Fibroblast of skin of right quadriceps (primary cell): ENCODE measurements at regions not wholly inside any gene's neighbourhood (a gene's known extent, or its start where the extent isn't known, plus 50 kb on each side); places are given as distances from the start of the nearest gene placed in this dataset.

Experiments
- DNase-seq: peaks from one replicate; pipeline ENCODE4 v3.0.0-alpha.2; 2013

GRCh38 chr18:73961804-73962203 lies 185.8 kb downstream of the FBXO15 start:
- DNase-seq = peak; percentile 14

- DNase-seq = no peak
These were observed 188.3 kb downstream of the FBXO15 start for GRCh38 chr18:73959352-73959751.

DNA sequence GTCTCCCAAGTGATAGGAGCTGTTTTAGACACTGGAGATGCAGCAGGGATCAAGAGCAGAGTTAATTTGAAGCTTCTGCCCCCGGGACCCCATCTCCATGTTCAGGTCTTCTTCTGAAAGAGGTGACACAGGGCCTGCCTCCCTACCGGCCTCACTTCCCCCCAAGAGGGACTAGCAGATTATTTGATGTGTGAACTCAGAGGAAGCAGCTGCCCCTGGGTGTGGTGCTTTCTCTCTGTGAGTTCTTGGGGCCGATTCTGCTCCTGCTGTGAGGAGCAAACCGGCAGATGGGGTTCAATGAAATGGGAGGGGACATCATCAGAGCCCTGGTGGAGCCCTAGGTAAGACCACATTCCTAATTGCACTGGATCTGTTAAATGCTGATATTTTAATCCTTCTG lies 193.4 kb downstream of the FBXO15 start:
- no peak for DNase-seq

DNA sequence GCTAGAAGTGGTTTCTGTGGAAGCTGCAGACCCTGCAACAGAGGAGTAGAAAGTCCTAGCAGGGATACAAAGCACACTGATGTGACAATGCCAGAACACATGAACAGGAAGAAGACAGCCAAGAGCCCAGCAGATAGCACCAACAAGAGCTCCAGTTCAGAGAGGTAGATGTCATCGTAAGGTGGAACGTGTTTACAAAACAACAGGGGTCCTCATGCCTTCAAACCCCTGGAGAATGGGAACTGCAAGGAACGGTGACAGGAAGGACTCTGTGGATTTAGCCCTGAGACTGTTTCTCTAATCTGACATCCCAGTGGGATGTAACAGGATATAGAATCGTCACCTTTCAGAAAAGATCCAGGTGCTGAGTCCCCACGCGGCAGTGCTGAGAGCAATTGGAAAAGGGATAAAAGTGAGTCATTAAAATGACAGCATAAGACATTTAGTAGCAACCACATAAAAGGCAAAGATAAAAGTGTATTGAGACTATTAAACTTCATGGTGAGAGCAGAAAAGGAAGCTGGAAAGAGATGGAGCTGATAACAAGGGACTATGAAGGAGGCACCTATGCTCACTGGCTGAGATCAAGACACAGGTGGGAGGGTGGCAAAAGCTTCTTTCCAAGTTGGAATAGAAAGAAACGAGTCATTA lies 195.2 kb downstream of the FBXO15 start:
- DNase-seq = no peak

DNA sequence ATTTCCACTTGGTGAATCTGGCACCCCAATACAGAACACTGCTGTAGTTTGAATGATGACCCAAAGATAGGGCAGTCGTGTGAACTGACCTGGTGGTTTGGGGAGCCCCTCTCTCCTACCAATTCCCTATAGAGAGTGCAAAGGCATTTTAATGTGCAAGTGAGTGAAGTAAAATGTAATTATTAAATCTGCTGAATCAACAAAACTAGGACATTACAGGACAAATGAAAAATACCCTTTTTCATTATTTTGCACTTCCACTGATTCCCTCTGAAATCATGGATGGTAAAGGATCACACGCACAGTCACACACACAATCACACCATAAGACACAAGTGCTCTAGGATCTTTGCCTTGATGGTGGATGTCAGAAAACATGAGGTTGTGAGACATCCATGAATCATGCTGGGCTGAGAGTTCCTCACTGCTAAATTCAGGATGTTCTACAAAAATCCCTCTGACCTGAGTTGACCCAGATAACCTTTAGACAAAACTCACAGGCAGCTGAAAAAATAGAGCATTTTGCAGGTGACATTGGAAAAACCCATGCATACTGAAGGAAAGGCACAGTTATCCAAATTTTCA lies 197.4 kb downstream of the FBXO15 start:
- no peak for DNase-seq

GRCh38 chr18:73948497-73948896 lies 199.1 kb downstream of the FBXO15 start:
- DNase-seq = peak; percentile 21

DNA sequence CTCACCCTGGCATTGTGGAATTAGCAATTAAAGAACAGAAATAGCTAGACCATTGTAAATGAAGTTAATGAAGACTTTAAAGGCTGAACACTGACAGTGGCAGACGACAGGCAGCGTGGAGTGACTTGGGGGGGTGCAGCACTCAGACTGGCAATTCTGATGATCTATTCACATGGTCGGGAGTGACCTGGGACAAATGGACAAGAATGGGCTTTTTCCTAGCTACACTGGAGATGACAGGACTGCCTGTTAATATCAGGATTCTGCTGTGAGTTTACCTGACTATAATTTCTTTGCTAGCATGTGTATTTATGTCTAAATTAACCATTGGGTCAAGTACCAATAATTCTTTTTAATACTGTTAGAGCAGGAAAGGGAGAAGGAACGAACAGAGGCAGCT lies 199.6 kb downstream of the FBXO15 start:
- DNase-seq = no peak

DNA sequence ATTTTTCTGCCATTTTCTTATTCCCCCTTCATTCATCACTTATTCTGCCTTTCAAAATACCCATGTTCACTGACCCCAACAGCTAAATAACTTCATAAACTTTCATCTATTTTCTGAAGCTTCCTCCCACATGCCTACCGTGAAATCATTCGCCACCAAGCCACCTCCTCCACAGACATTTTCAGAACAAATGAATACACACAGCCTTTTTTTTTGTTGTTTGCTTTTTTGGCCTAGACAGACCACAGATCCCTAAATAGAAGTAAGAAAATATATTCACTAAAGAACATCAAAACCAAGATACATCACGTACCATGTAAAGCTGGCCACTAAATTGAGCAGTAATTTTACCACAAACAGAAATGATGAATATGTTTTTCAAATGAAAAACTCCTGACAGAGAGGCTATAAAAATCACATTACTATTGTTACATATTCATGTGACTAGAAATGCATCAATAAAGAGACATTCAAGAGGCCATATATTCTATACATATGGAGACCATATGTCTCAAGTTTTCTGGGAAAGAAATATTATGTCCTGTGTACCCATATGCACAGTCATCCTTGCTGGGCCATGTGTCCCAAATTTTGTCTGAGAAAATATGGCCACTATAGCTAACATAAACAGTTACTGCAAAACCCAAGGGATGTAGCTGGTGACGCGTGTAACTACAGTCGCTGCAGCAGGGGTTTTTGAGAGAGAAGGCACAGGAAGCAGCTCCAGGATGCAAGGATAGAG lies 200.3 kb downstream of the FBXO15 start:
- peak; percentile 74 for DNase-seq

GRCh38 chr18:73945130-73945792 lies 202.4 kb downstream of the FBXO15 start:
- DNase-seq = peak; percentile 19

- DNase-seq = no peak
These were observed 202.9 kb downstream of the FBXO15 start for GRCh38 chr18:73944715-73945114.

DNA sequence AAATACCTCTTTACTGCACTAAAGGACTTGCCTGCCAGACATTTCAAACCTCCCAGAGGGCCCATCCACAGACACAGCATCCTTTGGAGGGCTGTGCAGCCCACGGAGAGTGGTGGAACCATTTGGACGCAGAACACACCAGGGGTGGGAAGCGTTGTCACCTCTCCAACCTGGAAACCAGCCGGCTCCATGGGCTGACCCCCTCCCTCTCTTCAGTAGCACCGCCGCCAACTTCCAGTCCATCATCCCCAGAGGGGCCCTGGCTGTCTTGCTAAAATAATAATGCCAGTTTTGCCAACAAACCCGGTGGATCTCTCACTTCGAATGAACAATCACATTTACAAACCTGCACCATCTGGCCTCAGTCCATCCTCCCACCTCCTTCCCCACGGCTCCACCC lies 203.9 kb downstream of the FBXO15 start:
- no peak for DNase-seq

DNA sequence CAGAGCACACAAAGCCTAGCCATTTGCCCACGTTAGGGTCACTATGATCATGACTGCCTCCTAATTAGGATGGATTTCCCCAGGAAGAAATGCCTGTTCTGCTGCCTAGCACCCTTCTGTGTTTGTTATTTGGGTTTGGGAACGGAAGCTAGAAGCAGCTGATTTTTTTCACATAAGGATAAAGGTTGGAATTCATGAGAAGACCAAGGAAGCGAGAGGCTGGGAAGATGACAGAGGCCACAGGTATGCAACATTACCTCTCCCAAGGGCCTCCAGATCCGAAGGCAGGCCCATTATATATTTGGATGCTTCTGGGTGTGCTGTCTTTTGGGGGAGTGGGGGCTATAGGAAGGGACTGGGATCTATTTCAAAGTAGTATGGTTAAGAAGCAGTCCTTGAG lies 204.7 kb downstream of the FBXO15 start:
- no peak for DNase-seq

- no peak for DNase-seq
These were observed 205.5 kb downstream of the FBXO15 start for GRCh38 chr18:73942081-73942625.

GRCh38 chr18:73940721-73941120 lies 206.9 kb downstream of the FBXO15 start:
- no peak for DNase-seq

GRCh38 chr18:73939391-73939790 lies 208.2 kb downstream of the FBXO15 start:
- no peak for DNase-seq

DNA sequence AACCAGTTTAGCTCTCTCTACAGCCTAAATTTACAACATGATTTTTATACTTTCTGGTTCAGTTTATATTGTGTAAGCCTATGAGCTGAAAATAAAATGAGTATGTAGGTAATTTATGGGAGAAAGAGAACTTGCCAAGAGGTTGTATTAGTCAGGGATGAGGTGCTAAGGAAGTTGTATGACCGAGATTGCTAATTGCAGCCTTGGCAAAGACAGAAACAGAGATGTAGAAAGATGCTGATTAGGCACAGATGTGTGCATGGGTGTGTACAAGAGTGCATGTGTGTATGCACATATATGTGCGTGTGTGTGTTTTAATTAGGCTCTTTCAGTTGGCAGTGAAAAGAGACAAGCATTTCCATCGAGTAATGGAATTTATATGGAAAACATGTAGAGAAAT lies 213.9 kb downstream of the FBXO15 start:
- peak; percentile 58 for DNase-seq

- DNase-seq = no peak
These were observed 214.7 kb downstream of the FBXO15 start for GRCh38 chr18:73932976-73933375.

GRCh38 chr18:73927496-73927895 lies 220.1 kb downstream of the FBXO15 start:
- no peak for DNase-seq

GRCh38 chr18:73924836-73925235 lies 222.8 kb downstream of the FBXO15 start:
- DNase-seq = peak; percentile 28

DNA sequence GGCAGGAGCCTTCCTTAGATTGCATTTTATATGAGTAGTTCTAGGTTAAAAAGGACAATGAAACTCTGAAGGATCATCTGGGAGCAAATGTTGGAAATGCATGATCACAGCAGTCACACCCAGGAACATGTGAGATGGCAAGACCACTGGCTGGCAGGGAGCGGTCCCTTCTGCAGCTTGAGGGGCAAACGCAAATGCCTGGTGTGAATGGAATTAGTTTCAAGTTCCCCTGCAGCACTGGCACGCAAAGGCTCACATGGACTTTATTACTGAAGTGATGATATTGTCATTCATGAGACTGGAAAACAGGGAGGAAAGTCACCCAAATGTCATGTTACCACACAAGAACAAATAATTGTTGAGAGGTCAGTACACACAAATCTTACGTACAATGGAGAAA lies 223.3 kb downstream of the FBXO15 start:
- peak; percentile 9 for DNase-seq

DNA sequence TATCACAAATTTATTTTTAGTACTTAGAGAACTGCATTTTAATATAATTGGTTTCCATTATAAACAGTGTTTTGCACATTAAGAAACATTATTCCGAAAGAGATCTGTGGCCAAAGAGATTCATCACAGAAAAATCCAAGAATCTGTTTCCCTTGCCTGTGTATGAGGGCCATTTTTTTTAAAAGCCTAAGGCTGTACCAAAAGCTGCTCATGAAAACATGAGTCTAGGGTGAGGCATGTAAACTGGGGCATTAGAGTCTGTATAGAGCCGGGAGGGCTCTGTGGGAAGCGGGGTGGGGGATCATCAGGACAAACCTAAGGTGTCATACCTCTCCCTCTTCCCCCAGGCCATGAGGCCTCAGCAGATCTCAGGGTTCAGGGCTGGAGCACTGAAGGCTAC lies 223.8 kb downstream of the FBXO15 start:
- peak; percentile 57 for DNase-seq

DNA sequence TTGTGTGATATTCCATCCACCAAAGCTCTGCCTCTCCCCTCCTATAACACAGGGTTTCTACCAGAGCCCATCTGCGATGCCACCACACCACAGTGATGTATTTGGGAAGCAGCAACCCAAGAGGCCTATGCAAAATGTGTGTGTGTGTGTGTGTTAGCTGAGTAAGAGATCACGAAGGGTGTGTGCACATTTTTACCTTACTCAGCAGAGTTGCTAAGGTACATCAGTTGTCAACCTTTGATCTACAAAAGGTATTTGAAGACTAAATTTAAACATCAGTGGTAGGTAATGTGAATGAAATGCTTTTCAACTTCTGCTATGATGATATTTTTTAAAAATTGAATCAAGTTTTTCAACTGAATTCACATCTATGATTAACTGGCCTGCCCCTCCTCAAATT lies 227.6 kb downstream of the FBXO15 start:
- no peak for DNase-seq

DNA sequence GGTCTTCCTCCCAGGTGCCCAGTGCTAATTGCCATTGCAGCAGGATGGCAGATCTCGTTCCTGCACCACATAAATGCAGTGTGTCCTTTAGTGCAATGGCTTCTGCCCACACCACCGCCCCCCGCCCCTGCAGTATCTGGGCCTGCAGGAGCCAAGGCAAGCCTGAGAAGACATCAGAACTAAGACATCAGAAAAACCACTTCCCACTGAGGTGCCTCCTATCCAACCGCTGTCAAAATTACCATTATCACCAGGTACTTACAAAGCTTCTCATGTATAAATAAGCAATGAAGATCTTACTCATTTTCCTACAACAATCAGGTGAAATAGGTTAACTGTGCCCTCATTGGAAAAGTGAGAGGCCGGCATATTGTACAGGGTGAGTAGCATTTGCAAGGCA lies 228.8 kb downstream of the FBXO15 start:
- DNase-seq = no peak

- DNase-seq = no peak
These were observed 230.6 kb downstream of the FBXO15 start for GRCh38 chr18:73917046-73917445.
